Ovary (tissue), 3 donors: ENCODE measurements at regions not wholly inside any gene's neighbourhood (a gene's known extent, or its start where the extent isn't known, plus 50 kb on each side); places are given as distances from the start of the nearest gene placed in this dataset.

Experiments
- EP300 ChIP-seq: sonication (generic); formaldehyde crosslinking; IDR thresholded peaks from one replicate; pipeline ENCODE4 v1.6.1; 2017; ENCODE audit warnings: antibody characterized with exemption
- TF ChIP-seq, protein P1 (sequence below), 3 donors: fragments of 450-650 bp in 2 of 3; fragments of 200-600 bp in 1 of 3; IDR thresholded peaks; one replicate each; pipeline versions ENCODE4 v1.5.1 to v1.8.0; 2016 to 2022; ENCODE audit warnings: antibody characterized with exemption in 3 of 3, mild to moderate bottlenecking in 1 of 3
- donor health status: DM: no; HTN: no; CAD: no.

DNA sequence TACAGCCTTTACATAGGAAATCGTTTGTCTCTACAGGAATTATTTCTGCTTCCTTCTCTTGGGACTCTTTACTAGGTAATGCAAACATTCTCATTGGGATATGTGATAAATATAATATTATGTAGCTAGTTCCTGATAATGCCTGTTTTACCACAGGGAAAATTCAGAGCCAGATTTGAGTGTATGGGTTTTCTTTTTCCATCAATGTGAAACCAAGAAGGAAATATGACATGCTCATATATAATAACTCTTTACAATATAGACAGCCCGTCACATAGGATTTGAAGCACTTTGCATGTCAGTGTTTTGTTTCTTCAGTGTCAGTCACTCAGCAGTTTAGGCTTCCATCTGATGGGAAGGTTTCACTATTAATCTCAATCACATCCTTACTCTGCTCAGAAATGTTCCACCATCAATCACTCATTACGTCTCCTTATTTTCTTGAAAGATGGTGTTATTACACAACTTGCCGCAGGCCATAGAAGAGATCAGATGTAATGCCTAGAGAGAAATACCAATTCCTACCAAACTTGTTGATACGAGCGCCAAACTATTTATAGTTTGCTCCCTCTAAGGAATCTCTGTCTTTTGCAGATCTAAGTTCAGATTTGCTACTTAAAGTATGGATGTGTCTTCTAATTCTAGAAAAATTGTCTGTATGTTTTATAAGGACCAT is 314.8 kb downstream of the DIPK2A start:
- TF ChIP-seq, protein P1, sequence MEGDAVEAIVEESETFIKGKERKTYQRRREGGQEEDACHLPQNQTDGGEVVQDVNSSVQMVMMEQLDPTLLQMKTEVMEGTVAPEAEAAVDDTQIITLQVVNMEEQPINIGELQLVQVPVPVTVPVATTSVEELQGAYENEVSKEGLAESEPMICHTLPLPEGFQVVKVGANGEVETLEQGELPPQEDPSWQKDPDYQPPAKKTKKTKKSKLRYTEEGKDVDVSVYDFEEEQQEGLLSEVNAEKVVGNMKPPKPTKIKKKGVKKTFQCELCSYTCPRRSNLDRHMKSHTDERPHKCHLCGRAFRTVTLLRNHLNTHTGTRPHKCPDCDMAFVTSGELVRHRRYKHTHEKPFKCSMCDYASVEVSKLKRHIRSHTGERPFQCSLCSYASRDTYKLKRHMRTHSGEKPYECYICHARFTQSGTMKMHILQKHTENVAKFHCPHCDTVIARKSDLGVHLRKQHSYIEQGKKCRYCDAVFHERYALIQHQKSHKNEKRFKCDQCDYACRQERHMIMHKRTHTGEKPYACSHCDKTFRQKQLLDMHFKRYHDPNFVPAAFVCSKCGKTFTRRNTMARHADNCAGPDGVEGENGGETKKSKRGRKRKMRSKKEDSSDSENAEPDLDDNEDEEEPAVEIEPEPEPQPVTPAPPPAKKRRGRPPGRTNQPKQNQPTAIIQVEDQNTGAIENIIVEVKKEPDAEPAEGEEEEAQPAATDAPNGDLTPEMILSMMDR (IDR thresholded peaks at IDR 0.05): no peak
- TF ChIP-seq EP300: no peak
